ENCODE measurements at regions not wholly inside any gene's neighbourhood (a gene's known extent, or its start where the extent isn't known, plus 50 kb on each side); places are given as distances from the start of the nearest gene placed in this dataset.

GRCh38 chr11:130722401-130722800, 193.9 kb downstream of the SNX19 start:
- peaks cover 25% of the 10 kb centered on the region for H3K4me1 ChIP-seq (ENCODE audit: control insufficient read depth, insufficient read depth, low read depth, low read length)
- no peak overlapping the region for H3K4me2 ChIP-seq (ENCODE audit: low read length, poor library complexity, severe bottlenecking)
- no peak overlapping the region for H2AK5ac ChIP-seq (ENCODE audit: low read length, severe bottlenecking)
- no peak overlapping the region for H2BK120ac ChIP-seq (ENCODE audit: low read depth, low read length)
- no peak overlapping the region for H3K18ac ChIP-seq (ENCODE audit: low read depth in 1 of 2, low read length in 2 of 2)
- no peaks in the 10 kb centered on the region for H3K79me1 ChIP-seq (replicated peaks; ENCODE audit: low read length, poor library complexity, severe bottlenecking)
- H3K4ac ChIP-seq (ENCODE audit: low read depth in 1 of 2, low read length in 2 of 2): no peak overlapping the region
- no peak overlapping the region for H3K9ac ChIP-seq (ENCODE audit: low read length)
- H2BK12ac ChIP-seq (ENCODE audit: low read length in 2 of 2): no peak overlapping the region
- H2BK5ac ChIP-seq (ENCODE audit: low read depth, low read length, poor library complexity, severe bottlenecking): no peak overlapping the region
- no peak overlapping the region for H3K14ac ChIP-seq (ENCODE audit: low read length in 2 of 2)
- no peaks in the 10 kb centered on the region for H3K36me3 ChIP-seq (ENCODE audit: control insufficient read depth in 1 of 2, insufficient read depth in 2 of 2, low read depth in 1 of 2, low read length in 2 of 2)
- no peak overlapping the region for H3K4me3 ChIP-seq (ENCODE audit: insufficient read depth in 1 of 2, low read depth in 1 of 2, low read length in 2 of 2)
- no peak overlapping the region for H4K8ac ChIP-seq (ENCODE audit: low read length)
- no peak overlapping the region for H3K27ac ChIP-seq (ENCODE audit: low read length, poor library complexity, severe bottlenecking)
- no peaks in the 10 kb centered on the region for H3K27me3 ChIP-seq (ENCODE audit: control insufficient read depth in 1 of 2, insufficient read depth in 1 of 2, low read length in 2 of 2)
- 87% methylated on average over 4 of the region's 4 CpGs for WGBS
- DNase-seq: no peak
- no peak overlapping the region for H2AFZ ChIP-seq (ENCODE audit: low read depth, low read length)
- H2BK15ac ChIP-seq (ENCODE audit: low read depth, poor library complexity, severe bottlenecking): no peak overlapping the region
- H3K23ac ChIP-seq (ENCODE audit: low read length in 2 of 2): no peak overlapping the region
- no peaks in the 10 kb centered on the region for H3K9me3 ChIP-seq (ENCODE audit: control insufficient read depth, low read length)
- no peak overlapping the region for H4K91ac ChIP-seq (ENCODE audit: low read length)

DNA sequence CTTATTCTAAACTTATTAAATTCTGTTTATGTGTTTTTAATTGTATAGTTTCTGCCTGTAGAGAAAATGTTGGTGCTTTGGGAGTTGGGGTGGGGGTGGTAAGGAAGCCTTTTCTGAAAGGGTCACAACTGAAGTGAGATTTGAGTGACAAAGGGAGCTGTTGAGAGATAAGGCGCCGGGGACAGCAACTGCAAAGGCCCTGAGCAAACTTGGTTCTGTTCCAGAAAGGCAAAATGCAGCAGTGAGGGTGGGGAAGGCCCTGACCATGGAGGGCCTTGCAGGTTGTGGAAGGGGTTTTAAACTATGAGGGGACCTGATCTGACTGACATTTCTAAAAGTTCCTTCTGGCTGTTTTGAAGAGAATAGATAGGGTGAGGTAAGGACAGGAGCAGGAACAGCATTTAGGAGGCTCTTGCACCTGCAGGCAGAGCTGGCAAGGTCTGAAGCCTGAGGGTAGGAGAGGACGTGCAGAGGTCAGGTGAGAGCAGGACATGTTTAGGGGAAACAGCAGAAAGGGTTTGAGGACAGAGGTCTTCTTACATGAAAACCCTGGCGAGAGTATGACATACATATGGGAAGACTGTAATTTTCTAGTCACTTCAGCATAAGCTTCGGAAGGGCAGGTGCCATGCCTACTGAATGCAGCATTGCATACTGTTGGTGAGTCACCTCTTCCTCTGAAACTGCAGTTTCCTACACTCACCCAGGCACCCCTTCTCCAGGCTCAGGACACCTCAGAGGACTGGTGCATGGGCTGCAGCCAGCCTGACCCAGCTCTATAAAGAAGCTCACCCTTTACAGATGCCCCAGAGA, 190.7 kb downstream of the SNX19 start:
- Histone ChIP-seq H2AFZ (ENCODE audit: low read depth, low read length) (no peak overlapping the region), H3K18ac (ENCODE audit: low read depth in 1 of 2, low read length in 2 of 2) (no peak overlapping the region), H2BK15ac (ENCODE audit: low read depth, poor library complexity, severe bottlenecking) (no peak overlapping the region), H3K4me3 (ENCODE audit: insufficient read depth in 1 of 2, low read depth in 1 of 2, low read length in 2 of 2) (no peak overlapping the region), H3K9me3 (ENCODE audit: control insufficient read depth, low read length) (peaks cover 15% of the 10 kb centered on the region), H2BK12ac (ENCODE audit: low read length in 2 of 2) (no peak overlapping the region), H3K4me1 (ENCODE audit: control insufficient read depth, insufficient read depth, low read depth, low read length) (peaks cover 19% of the 10 kb centered on the region), H3K9ac (ENCODE audit: low read length) (no peak overlapping the region), H3K79me1 (replicated peaks; ENCODE audit: low read length, poor library complexity, severe bottlenecking) (no peaks in the 10 kb centered on the region), H2BK5ac (ENCODE audit: low read depth, low read length, poor library complexity, severe bottlenecking) (no peak overlapping the region), H3K27ac (ENCODE audit: low read length, poor library complexity, severe bottlenecking) (no peak overlapping the region), H3K27me3 (ENCODE audit: control insufficient read depth in 1 of 2, insufficient read depth in 1 of 2, low read length in 2 of 2) (no peaks in the 10 kb centered on the region), H3K36me3 (ENCODE audit: control insufficient read depth in 1 of 2, insufficient read depth in 2 of 2, low read depth in 1 of 2, low read length in 2 of 2) (no peaks in the 10 kb centered on the region), H2BK120ac (ENCODE audit: low read depth, low read length) (no peak overlapping the region), H3K23ac (ENCODE audit: low read length in 2 of 2) (no peak overlapping the region), H4K8ac (ENCODE audit: low read length) (no peak overlapping the region), H3K4me2 (ENCODE audit: low read length, poor library complexity, severe bottlenecking) (no peak overlapping the region), H2AK5ac (ENCODE audit: low read length, severe bottlenecking) (peak overlapping the region; percentile 47), H3K4ac (ENCODE audit: low read depth in 1 of 2, low read length in 2 of 2) (peak overlapping the region in 1 of 2 experiments; percentile 27), H4K91ac (ENCODE audit: low read length) (no peak overlapping the region), H3K14ac (ENCODE audit: low read length in 2 of 2) (no peak overlapping the region)
- WGBS: 75% methylated on average over 5 of the region's 5 CpGs
- peak; percentile 30 for DNase-seq

DNA sequence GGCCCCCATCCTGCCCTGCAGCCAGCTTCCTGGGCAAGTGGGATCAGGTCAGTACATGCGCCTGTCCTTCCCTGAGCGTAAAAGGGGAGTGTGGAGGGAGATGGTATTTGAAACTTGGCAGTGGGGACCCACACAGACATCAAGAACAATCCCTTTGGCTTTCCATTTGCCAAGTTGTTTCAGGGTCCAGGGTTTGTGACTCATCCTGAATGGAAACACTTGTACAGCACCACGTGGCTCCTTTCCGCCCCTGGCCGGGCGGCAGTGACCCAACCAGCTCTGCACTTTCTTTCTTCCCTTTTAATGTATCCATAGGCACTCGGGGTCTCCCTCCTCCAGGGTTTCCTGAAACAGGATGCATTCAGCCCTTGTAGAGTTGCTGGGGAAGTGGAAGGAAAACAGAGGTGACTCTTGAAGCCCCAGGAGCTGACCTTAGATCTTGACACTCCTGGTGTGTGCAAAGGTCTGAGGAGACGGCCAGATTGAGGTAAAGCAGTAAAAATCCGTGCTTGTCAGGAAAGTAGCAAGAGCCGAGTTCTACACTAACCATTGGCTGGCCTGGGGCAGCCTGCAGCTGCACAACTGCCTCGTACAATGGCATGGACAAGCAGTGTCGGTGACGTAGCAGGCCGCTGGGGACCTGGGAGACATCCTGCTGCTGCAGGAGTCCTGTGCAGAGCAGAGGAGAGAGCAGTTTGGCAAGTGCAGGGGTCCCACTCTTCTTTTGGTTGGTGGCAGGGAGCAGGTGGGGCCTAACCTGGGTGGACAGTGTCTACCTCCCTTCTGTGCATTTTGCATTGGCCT, 189.8 kb downstream of the SNX19 start:
- Histone ChIP-seq H4K8ac (ENCODE audit: low read length) (no peak overlapping the region), H3K4ac (ENCODE audit: low read depth in 1 of 2, low read length in 2 of 2) (peak overlapping the region in 1 of 2 experiments; percentile 27), H3K27ac (ENCODE audit: low read length, poor library complexity, severe bottlenecking) (no peak overlapping the region), H3K9ac (ENCODE audit: low read length) (peak overlapping the region; percentile 72), H2BK120ac (ENCODE audit: low read depth, low read length) (no peak overlapping the region), H3K36me3 (ENCODE audit: control insufficient read depth in 1 of 2, insufficient read depth in 2 of 2, low read depth in 1 of 2, low read length in 2 of 2) (no peaks in the 10 kb centered on the region), H3K4me1 (ENCODE audit: control insufficient read depth, insufficient read depth, low read depth, low read length) (peaks cover 16% of the 10 kb centered on the region), H2BK5ac (ENCODE audit: low read depth, low read length, poor library complexity, severe bottlenecking) (no peak overlapping the region), H2AK5ac (ENCODE audit: low read length, severe bottlenecking) (peak overlapping the region; percentile 7), H3K27me3 (ENCODE audit: control insufficient read depth in 1 of 2, insufficient read depth in 1 of 2, low read length in 2 of 2) (peaks cover 0 to 3% of the 10 kb centered on the region in 2 experiments), H2BK15ac (ENCODE audit: low read depth, poor library complexity, severe bottlenecking) (peak overlapping the region; percentile 20), H3K14ac (ENCODE audit: low read length in 2 of 2) (peak overlapping the region in 1 of 2 experiments; percentile 75), H3K4me2 (ENCODE audit: low read length, poor library complexity, severe bottlenecking) (no peak overlapping the region), H2BK12ac (ENCODE audit: low read length in 2 of 2) (peak overlapping the region in 1 of 2 experiments; percentile 31), H3K23ac (ENCODE audit: low read length in 2 of 2) (peak overlapping the region in 1 of 2 experiments; percentile 5), H4K91ac (ENCODE audit: low read length) (no peak overlapping the region), H3K79me1 (replicated peaks; ENCODE audit: low read length, poor library complexity, severe bottlenecking) (no peaks in the 10 kb centered on the region), H3K9me3 (ENCODE audit: control insufficient read depth, low read length) (peaks cover 16% of the 10 kb centered on the region), H2AFZ (ENCODE audit: low read depth, low read length) (peak overlapping the region; percentile 46), H3K4me3 (ENCODE audit: insufficient read depth in 1 of 2, low read depth in 1 of 2, low read length in 2 of 2) (peak overlapping the region in 1 of 2 experiments; percentile 10), H3K18ac (ENCODE audit: low read depth in 1 of 2, low read length in 2 of 2) (peak overlapping the region in 1 of 2 experiments; percentile 91)
- peak; percentile 55 for DNase-seq
- WGBS: 67% methylated on average over 13 of the region's 14 CpGs
